ENCODE measurements at regions not wholly inside any gene's neighbourhood (a gene's known extent, or its start where the extent isn't known, plus 50 kb on each side); places are given as distances from the start of the nearest gene placed in this dataset.

DNA sequence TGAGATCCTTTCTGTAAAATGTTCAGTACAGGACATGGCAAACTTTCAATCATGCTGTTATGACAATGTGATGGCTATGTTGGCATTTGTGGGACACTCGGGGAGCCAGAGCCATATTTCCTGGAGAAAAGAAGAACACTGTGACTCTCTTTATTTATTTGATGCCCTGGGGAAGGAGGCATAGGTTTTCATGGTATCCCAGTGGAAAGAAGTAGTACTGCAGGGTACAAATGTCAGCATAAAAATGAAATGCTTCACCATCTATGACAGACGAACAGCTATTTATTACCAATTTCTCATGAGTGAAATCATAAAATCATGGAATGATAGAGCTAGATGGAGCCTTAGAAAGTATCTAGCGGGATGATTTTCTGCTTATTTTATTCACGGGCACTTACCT lies 217.1 kb downstream of the COL4A1 start:
- WGBS (ENCODE audit: insufficient coverage, low coverage, missing lambda C conversion rate) = 3% methylated on average over 4 of the region's 4 CpGs
- Histone ChIP-seq H3K4me1 (replicated peaks in 1 of 2; ENCODE audit: control insufficient read depth in 2 of 2, insufficient read depth in 2 of 2, low read length in 2 of 2) (no peaks in the 10 kb centered on the region), H3K27me3 (ENCODE audit: control insufficient read depth in 2 of 2, insufficient read depth in 2 of 2, low read length in 2 of 2) (no peaks in the 10 kb centered on the region), H3K4me2 (ENCODE audit: insufficient read depth, low read length) (no peak overlapping the region), H3K9me3 (replicated peaks; ENCODE audit: control insufficient read depth, insufficient read depth, low read depth, low read length) (no peaks in the 10 kb centered on the region), H3K9ac (ENCODE audit: insufficient read depth in 1 of 2, low read depth in 2 of 2, low read length in 2 of 2) (no peak overlapping the region), H2AFZ (ENCODE audit: low read depth, low read length) (no peak overlapping the region), H3K4me3 (no peak overlapping the region), H3K27ac (ENCODE audit: extremely low read depth, low read depth, low read length) (no peak overlapping the region), H3K9me1 (ENCODE audit: control insufficient read depth, insufficient read depth, low read length) (no peaks in the 10 kb centered on the region), H4K20me1 (replicated peaks; ENCODE audit: control insufficient read depth, insufficient read depth, low read length) (no peaks in the 10 kb centered on the region), H3K79me2 (ENCODE audit: control insufficient read depth, insufficient read depth, low read length) (no peaks in the 10 kb centered on the region), H3K36me3 (ENCODE audit: control insufficient read depth, insufficient read depth, low read length) (no peaks in the 10 kb centered on the region)
- no TSS peak for BruUV-seq (replicated peaks)
- in situ Hi-C loops (cut with MboI) (no loop called here), intact Hi-C loops (cut with micrococcal nuclease) (no loop called here)
- FAIRE-seq (no peak), ATAC-seq (no peak), DNase-seq (ENCODE audit: extremely low read depth in 1 of 4, low spot score in 3 of 4) (no peak)
- no peak for TF ChIP-seq SNIP1 (IDR thresholded peaks at IDR 0.05; ENCODE audit: low read depth)
- TF ChIP-seq, protein P1, sequence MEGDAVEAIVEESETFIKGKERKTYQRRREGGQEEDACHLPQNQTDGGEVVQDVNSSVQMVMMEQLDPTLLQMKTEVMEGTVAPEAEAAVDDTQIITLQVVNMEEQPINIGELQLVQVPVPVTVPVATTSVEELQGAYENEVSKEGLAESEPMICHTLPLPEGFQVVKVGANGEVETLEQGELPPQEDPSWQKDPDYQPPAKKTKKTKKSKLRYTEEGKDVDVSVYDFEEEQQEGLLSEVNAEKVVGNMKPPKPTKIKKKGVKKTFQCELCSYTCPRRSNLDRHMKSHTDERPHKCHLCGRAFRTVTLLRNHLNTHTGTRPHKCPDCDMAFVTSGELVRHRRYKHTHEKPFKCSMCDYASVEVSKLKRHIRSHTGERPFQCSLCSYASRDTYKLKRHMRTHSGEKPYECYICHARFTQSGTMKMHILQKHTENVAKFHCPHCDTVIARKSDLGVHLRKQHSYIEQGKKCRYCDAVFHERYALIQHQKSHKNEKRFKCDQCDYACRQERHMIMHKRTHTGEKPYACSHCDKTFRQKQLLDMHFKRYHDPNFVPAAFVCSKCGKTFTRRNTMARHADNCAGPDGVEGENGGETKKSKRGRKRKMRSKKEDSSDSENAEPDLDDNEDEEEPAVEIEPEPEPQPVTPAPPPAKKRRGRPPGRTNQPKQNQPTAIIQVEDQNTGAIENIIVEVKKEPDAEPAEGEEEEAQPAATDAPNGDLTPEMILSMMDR (IDR thresholded peaks at IDR 0.05 in 2 of 3, conservative IDR thresholded peaks at IDR 0.05 in 1 of 3; ENCODE audit: insufficient read depth in 2 of 3, low read depth in 1 of 3, low read length in 3 of 3) = 0 out of 6 replicates have a peak, but pooled peaks of 1 of the 3 experiments have one; percentile 8
- CTCF ChIA-PET (ENCODE audit: low intra/inter-chr PET ratio) = no interaction called here
- POLR2A ChIA-PET = no interaction called here

DNA sequence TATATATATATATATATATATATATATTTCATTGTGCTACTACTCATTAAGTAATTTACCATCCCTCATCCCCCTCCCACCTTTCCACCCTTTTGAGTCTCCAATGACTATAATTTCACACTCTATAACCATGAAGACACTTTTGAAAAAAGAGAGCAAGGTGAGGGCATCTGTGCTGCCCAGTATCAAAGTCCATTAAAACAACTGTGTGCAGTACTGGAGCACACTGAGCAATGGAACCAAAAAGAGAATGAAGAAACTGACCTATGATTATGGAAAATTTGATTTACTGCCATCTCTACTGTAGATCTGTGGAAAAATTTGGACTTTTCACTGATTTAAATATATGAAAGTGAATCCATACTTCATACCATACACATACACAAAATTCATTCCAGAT lies 217.9 kb downstream of the COL4A1 start:
- no peak overlapping the region for H3K27ac ChIP-seq (ENCODE audit: extremely low read depth, low read depth, low read length)
- H2AFZ ChIP-seq (ENCODE audit: low read depth, low read length) = no peak overlapping the region
- H3K9ac ChIP-seq (ENCODE audit: insufficient read depth in 1 of 2, low read depth in 2 of 2, low read length in 2 of 2) = no peak overlapping the region
- DNase-seq (ENCODE audit: extremely low read depth in 1 of 4, low spot score in 3 of 4) (no peak), ATAC-seq (no peak), FAIRE-seq (no peak)
- H3K4me3 ChIP-seq = no peak overlapping the region
- no peaks in the 10 kb centered on the region for H3K4me1 ChIP-seq (replicated peaks in 1 of 2; ENCODE audit: control insufficient read depth in 2 of 2, insufficient read depth in 2 of 2, low read length in 2 of 2)
- no peaks in the 10 kb centered on the region for H3K36me3 ChIP-seq (ENCODE audit: control insufficient read depth, insufficient read depth, low read length)
- H4K20me1 ChIP-seq (replicated peaks; ENCODE audit: control insufficient read depth, insufficient read depth, low read length) = no peaks in the 10 kb centered on the region
- no peak overlapping the region for H3K4me2 ChIP-seq (ENCODE audit: insufficient read depth, low read length)
- no peaks in the 10 kb centered on the region for H3K79me2 ChIP-seq (ENCODE audit: control insufficient read depth, insufficient read depth, low read length)
- ChIA-PET POLR2A (no interaction called here), CTCF (ENCODE audit: low intra/inter-chr PET ratio) (no interaction called here)
- no TSS peak for BruUV-seq (replicated peaks)
- no peaks in the 10 kb centered on the region for H3K9me3 ChIP-seq (replicated peaks; ENCODE audit: control insufficient read depth, insufficient read depth, low read depth, low read length)
- H3K27me3 ChIP-seq (ENCODE audit: control insufficient read depth in 2 of 2, insufficient read depth in 2 of 2, low read length in 2 of 2) = no peaks in the 10 kb centered on the region
- intact Hi-C loops (cut with micrococcal nuclease) (no loop called here), in situ Hi-C loops (cut with MboI) (no loop called here)
- no peaks in the 10 kb centered on the region for H3K9me1 ChIP-seq (ENCODE audit: control insufficient read depth, insufficient read depth, low read length)
- no peak for TF ChIP-seq NFIX (CRISPR knock-in tag; IDR thresholded peaks at IDR 0.05; ENCODE audit: low read depth)
- TF ChIP-seq, protein P2, sequence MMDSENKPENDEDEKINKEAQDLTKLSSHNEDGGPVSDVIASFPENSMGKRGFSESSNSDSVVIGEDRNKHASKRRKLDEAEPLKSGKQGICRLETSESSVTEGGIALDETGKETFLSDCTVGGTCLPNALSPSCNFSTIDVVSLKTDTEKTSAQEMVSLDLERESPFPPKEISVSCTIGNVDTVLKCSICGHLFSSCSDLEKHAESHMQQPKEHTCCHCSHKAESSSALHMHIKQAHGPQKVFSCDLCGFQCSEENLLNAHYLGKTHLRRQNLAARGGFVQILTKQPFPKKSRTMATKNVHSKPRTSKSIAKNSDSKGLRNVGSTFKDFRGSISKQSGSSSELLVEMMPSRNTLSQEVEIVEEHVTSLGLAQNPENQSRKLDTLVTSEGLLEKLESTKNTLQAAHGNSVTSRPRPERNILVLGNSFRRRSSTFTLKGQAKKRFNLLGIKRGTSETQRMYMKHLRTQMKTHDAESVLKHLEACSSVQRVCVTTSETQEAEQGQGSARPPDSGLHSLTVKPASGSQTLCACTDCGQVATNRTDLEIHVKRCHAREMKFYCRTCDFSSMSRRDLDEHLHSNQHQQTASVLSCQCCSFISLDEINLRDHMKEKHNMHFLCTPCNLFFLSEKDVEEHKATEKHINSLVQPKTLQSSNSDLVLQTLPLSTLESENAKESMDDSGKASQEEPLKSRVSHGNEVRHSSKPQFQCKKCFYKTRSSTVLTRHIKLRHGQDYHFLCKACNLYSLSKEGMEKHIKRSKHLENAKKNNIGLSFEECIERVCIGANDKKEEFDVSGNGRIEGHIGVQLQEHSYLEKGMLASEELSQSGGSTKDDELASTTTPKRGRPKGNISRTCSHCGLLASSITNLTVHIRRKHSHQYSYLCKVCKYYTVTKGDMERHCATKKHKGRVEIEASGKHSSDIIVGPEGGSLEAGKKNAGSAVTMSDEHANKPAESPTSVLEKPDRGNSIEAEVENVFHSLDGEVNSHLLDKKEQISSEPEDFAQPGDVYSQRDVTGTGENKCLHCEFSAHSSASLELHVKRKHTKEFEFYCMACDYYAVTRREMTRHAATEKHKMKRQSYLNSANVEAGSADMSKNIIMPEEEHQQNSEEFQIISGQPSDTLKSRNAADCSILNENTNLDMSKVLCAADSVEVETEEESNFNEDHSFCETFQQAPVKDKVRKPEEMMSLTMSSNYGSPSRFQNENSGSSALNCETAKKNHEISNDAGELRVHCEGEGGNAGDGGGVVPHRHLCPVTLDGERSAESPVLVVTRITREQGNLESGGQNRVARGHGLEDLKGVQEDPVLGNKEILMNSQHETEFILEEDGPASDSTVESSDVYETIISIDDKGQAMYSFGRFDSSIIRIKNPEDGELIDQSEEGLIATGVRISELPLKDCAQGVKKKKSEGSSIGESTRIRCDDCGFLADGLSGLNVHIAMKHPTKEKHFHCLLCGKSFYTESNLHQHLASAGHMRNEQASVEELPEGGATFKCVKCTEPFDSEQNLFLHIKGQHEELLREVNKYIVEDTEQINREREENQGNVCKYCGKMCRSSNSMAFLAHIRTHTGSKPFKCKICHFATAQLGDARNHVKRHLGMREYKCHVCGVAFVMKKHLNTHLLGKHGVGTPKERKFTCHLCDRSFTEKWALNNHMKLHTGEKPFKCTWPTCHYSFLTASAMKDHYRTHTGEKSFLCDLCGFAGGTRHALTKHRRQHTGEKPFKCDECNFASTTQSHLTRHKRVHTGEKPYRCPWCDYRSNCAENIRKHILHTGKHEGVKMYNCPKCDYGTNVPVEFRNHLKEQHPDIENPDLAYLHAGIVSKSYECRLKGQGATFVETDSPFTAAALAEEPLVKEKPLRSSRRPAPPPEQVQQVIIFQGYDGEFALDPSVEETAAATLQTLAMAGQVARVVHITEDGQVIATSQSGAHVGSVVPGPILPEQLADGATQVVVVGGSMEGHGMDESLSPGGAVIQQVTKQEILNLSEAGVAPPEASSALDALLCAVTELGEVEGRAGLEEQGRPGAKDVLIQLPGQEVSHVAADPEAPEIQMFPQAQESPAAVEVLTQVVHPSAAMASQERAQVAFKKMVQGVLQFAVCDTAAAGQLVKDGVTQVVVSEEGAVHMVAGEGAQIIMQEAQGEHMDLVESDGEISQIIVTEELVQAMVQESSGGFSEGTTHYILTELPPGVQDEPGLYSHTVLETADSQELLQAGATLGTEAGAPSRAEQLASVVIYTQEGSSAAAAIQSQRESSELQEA (IDR thresholded peaks at IDR 0.05; ENCODE audit: low read depth) = no peak
- no peak for TF ChIP-seq SIN3B (IDR thresholded peaks at IDR 0.05; ENCODE audit: low read depth)
- no peak for TF ChIP-seq NR4A1 (CRISPR knock-in tag; IDR thresholded peaks at IDR 0.05)
- no peak for TF ChIP-seq NR4A1 (tag; IDR thresholded peaks at IDR 0.05)
- no peak for TF ChIP-seq HDAC1 (IDR thresholded peaks at IDR 0.05)
